Suprapubic skin (tissue), 4 donors: ENCODE measurements at regions not wholly inside any gene's neighbourhood (a gene's known extent, or its start where the extent isn't known, plus 50 kb on each side); places are given as distances from the start of the nearest gene placed in this dataset.

Source experiments
- POLR2A ChIP-seq, 2 donors: fragments of 450-650 bp; IDR thresholded peaks; one replicate each; pipeline ENCODE4 v1.6.1; 2017; ENCODE audit warnings: antibody characterized with exemption in 2 of 2, mild to moderate bottlenecking in 2 of 2, moderate library complexity in 2 of 2
- POLR2AphosphoS5 ChIP-seq, 3 donors: sonication (generic); formaldehyde crosslinking; IDR thresholded peaks; one replicate each; pipeline ENCODE4 v1.6.1; 2017; ENCODE audit warnings: antibody characterized with exemption in 3 of 3
- TF ChIP-seq, protein P1 (sequence below), 2 donors: fragments of 200-600 bp in 1 of 2; fragments of 450-650 bp in 1 of 2; sonication (generic) in 1 of 2; IDR thresholded peaks; one replicate each; pipeline ENCODE4 v1.5.1; 2016 to 2019; ENCODE audit warnings: antibody characterized with exemption in 2 of 2, mild to moderate bottlenecking in 1 of 2, moderate library complexity in 1 of 2

DNA sequence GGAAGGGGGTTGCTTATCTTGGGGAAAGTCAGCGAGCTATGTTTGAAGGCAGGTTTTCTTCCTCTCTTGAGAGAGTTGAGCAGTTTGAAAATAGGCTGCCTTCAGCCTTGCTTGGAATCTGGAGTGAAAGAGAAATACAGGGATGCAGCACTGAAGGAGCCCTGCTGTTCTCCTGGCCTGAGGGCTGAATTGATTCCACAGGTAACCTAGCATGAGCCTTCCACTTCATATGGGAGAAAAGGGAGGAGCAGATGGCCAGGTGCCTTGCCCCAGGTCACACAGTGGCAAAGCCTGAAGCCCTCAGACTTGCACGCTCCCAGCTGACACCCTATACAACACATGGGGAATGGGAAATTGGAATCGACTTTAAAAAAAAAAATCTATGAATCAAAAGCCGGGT, 88.0 kb upstream of the WLS start:
- no peak for TF ChIP-seq POLR2A (IDR thresholded peaks at IDR 0.05)
- TF ChIP-seq, protein P1, sequence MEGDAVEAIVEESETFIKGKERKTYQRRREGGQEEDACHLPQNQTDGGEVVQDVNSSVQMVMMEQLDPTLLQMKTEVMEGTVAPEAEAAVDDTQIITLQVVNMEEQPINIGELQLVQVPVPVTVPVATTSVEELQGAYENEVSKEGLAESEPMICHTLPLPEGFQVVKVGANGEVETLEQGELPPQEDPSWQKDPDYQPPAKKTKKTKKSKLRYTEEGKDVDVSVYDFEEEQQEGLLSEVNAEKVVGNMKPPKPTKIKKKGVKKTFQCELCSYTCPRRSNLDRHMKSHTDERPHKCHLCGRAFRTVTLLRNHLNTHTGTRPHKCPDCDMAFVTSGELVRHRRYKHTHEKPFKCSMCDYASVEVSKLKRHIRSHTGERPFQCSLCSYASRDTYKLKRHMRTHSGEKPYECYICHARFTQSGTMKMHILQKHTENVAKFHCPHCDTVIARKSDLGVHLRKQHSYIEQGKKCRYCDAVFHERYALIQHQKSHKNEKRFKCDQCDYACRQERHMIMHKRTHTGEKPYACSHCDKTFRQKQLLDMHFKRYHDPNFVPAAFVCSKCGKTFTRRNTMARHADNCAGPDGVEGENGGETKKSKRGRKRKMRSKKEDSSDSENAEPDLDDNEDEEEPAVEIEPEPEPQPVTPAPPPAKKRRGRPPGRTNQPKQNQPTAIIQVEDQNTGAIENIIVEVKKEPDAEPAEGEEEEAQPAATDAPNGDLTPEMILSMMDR (IDR thresholded peaks at IDR 0.05), result no peak
- TF ChIP-seq POLR2AphosphoS5 (IDR thresholded peaks at IDR 0.05), result no peak
